NCI-H524 (cell line): ENCODE measurements at regions not wholly inside any gene's neighbourhood (a gene's known extent, or its start where the extent isn't known, plus 50 kb on each side); places are given as distances from the start of the nearest gene placed in this dataset.
"Not testable (repeated sequence)": the region's sequence is repeated elsewhere in the genome, so short reads cannot be mapped to it uniquely, and the experiment has no call there.

Source experiments
- DNase-seq, 2 experiments: peaks; one replicate each; lab custom pipeline; 2025; lab: John Stamatoyannopoulos, UW

GRCh38 chr4:186775902-186776301 lies 52.2 kb upstream of the FAT1 start:
- DNase-seq, result no peak

GRCh38 chr4:186778134-186778533 lies 54.5 kb upstream of the FAT1 start:
- DNase-seq, result no peak

DNA sequence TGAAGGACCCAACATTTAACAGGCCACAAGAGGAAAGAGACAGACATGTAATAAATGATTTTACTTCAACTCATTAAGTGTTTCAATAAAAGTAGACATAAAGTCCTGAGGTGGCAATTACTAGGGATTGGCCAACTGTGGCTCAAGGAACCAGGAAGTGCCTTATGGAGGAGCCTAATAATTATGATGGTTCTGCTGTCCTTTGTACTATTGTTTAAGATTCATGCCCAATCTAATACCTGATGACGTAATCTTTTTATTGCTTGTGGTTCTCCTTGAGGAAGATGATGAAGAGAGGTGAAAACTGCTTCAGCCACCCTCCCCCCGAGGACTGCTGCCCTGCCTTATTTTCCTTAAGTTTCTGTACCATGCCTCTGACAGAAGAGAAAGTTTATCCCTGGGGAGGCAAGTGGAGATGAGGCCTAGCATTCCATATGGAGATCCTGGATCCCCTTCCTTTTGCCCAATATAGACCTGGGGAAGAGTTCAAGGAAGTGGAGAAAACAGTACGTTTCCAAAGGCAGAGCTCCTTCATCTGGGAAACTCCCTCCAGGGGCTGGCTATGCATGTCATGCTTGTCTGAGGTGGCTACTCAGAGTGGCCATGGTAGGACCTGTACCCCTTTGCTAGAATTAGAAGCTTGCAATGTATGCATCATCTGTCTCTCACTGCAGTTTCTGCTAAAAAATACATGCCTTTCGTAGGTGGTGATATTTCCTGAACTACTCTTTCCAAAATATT lies 56.8 kb upstream of the FAT1 start:
- no peak for DNase-seq

GRCh38 chr4:186781032-186781917 lies 57.6 kb upstream of the FAT1 start:
- no peak for DNase-seq

DNA sequence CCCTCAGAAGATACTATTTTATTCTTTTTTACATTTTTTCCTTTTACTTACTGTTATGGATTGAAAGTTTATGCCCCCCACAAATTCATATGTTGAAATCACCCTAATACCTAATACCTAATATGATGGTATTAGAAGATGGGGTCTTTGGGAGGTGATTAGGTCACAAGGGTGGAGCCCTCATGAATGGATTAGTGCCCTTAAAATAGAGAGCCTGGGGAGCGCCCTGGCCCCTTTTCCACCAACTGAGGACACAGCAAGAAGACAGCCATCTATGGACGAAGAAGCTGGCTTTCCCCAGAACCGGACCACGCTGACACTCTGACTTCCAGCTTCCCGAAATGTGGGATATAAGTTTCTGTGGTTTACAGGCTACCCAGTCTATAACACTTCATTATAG lies 58.6 kb upstream of the FAT1 start:
- DNase-seq, result no peak

DNA sequence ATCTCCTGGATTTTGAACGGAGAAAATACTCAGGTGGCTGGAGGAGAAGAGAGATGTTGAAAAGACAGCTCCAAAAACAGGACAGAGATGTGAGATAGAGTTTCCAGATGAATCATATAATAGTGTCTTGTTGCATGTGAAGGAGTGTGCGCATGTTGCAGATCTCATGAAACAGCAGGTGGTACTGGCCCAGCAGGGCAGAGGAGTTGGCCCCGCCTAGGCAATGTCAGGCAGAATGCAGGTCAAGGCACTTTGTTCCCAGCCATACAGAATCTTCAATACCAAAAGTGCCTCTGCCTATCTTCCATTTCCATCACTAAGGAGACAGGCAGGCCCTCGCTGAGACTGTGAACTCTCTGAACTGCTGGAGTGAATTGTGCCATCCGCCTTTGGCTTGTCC lies 63.9 kb upstream of the FAT1 start:
- DNase-seq, result no peak

DNA sequence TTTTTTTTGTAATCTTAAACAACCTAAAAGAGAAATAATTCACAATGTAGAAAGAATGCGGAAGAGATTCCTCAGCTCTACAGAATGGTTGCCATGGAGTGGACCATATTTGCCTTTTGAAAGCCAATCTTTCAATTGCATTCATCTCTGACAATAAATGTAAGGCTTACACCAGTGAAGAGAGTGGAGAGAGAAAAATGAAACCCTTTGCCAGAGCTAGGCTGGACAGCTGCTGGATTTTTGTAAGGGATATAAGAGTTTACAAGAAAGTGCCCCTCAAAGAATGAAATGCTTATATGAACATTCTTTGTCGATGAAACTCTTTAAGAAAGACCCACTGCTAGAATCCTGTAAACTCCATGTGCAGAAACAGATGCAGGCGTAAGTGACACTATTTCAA lies 66.0 kb upstream of the FAT1 start:
- no peak for DNase-seq

- DNase-seq, result no peak
Measured at GRCh38 chr4:186790630-186791029, 67.0 kb upstream of the FAT1 start.

GRCh38 chr4:186792728-186793366 lies 69.2 kb upstream of the FAT1 start:
- no peak for DNase-seq

DNA sequence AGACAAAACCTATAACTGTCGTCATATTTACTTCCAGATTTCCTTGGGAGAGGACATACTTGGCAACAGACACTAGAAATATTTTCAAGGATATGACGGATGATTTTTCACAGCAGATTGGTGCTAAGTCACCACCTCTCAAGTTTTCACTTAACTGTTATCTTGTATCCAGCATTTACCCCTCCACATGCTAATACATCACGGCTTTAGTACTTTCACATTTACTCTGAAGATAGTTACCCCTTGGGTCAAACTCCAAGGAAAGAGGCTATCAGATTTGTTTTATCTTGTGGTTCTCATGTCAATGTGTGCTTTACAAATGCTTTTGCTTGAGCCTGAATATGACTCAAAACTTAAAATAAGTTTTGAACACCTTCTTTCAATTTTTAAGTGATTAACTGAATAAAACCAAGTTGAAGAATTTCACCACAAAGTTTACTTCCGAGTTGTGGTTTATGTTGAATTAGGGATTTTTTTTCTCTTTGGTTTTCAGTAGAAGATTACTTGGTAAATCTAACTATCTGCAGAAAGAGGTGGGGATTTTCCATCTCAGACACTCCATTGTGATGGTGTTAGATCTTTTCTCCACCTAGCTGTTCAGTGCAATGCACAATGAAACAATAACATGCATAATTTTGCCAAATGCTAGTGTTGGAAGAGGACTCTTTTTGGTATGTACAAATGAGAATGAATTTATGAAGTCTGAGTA lies 75.4 kb upstream of the FAT1 start:
- no peak for DNase-seq

DNA sequence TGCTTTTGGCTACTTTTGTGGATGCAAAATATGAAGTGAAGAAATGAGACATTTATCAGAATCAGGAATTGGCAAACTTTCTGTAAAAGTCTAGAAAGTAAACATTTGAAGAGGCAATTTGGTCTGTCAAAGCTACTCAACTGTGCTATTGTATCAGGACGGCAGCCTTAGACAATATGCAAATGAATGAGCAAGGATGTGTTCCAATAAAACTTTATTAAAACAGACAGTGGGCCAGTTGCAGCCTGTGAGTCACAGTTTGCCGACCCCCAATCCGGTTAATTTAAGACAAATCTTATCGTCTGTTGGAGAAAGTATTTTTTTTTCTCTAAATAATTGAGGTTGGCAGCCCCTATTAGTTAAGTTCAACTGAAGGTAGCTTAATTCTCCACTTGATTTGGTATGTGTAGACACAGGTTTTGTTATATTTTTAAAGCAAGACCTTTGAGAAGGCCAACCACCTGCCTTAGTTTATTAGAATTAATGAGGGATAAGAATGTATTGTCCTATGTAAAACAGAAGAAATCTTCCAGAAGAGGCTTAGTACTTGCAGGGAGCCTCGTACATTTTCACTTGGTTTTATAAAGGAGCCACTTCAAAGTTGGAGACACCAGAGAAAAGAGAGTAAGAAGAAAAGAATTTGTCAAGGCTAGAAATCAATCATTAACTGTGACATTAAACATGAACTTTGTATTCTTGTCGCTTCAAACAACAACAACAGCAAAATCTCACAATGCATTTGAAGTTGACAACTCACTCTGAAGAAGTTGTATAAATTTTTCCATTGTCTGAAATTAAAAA lies 81.6 kb upstream of the FAT1 start:
- no peak for DNase-seq

- not testable (repeated sequence) for DNase-seq
Measured at GRCh38 chr4:186805917-186806316, 82.3 kb upstream of the FAT1 start.

GRCh38 chr4:186806679-186807421 lies 83.2 kb upstream of the FAT1 start:
- no peak for DNase-seq

DNA sequence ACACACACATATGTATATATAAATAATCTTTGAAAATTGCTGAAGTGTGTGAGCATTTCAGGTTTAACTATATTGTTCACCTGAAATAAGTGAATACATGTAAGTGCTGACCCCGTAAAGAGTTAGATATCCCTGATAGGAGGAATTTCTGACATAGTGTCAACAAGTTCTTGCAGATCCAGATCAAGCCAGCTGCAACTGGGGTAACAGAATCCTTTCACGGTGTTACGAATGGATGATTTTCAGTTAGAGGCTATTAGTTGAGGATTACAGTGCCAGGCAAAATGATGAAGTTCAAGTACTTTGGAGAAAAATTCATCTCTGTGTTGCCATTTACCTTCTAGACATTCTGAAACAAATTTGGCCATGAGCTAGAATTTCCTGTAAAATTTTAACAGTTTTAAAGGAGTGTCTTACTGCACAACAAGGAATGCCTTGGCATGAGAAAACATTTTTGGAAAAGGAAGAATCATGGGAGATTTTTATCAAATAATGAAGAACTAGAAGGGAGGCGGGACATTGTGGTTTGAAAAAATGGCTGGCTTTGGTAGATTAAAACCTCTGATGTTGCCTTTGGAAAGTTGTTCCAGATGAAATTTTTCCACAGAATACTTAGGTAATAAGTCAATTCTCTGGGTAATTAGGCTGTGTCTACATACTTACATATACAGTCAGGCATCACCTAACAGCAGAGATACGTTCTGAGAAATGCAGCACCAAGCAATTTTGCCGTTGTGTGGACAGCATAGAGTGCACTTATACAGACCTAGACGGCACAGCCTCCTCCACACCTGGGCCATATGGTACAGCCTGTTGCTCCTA lies 84.4 kb upstream of the FAT1 start:
- no peak for DNase-seq

GRCh38 chr4:186808630-186809018 lies 85.0 kb upstream of the FAT1 start:
- no peak for DNase-seq

- no peak for DNase-seq
Measured at GRCh38 chr4:186809070-186809469, 85.4 kb upstream of the FAT1 start.

DNA sequence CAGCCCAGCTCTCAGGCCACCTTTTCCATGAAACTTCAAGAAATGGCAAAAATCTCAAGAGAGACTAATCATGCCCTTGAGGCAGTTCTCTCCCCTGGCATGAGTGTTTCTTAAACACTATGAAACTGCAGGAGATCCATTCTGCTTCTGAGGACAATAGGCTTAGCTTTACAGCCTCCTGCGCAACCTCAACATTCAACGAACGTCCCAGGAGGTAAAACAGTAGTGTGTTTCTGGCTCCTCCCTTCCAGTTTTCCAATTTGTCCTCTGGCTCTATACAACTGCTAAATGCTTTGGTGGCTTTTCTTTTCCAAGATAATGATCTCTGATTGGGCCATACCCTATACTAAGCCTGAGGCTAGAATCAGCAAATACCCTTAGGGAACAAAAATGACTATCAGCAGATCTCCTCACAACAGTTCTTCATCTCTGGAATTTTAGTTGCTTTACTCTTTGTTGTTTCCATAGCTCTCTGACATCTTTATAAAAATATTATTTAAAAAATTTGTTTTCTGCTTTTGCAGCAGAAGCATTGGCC lies 87.0 kb upstream of the FAT1 start:
- no peak for DNase-seq

- no peak for DNase-seq
Measured at GRCh38 chr4:186812592-186812991, 88.9 kb upstream of the FAT1 start.

- DNase-seq, result no peak
Measured at GRCh38 chr4:186813377-186814068, 89.9 kb upstream of the FAT1 start.
